ENCODE measurements at regions not wholly inside any gene's neighbourhood (a gene's known extent, or its start where the extent isn't known, plus 50 kb on each side); places are given as distances from the start of the nearest gene placed in this dataset.

- no peak overlapping the region for H3K9ac ChIP-seq (ENCODE audit: low read depth, low read length)
- no peaks in the 10 kb centered on the region for H3K27me3 ChIP-seq (ENCODE audit: control insufficient read depth, insufficient read depth, low read length)
- H3K79me1 ChIP-seq (ENCODE audit: low read depth in 1 of 2, low read length in 2 of 2), result no peaks in the 10 kb centered on the region
- H2BK120ac ChIP-seq (ENCODE audit: low read depth, low read length), result no peak overlapping the region
- ChIA-PET CTCF (interaction anchor here (1.4 kb wide), 1 partner anchor 15 kb away, joined by 4 read pairs; no protein-coding TSS in a partner anchor), POLR2A (ENCODE audit: unreplicated experiment) (no interaction called here)
- no peaks in the 10 kb centered on the region for H3K9me3 ChIP-seq (ENCODE audit: control insufficient read depth, insufficient read depth, low read length)
- no CpG with 5 or more reads among the region's 3 CpGs for WGBS, 2 experiments (ENCODE audit: extremely low coverage in 2 of 2, insufficient read length in 1 of 2)
- no peak overlapping the region for H3K14ac ChIP-seq (replicated peaks; ENCODE audit: low read depth, low read length)
- H3K4me2 ChIP-seq (ENCODE audit: low read depth, low read length), result no peak overlapping the region
- H3K4me1 ChIP-seq (ENCODE audit: control insufficient read depth, insufficient read depth, low read length), result peaks cover 3% of the 10 kb centered on the region
- 0 out of 2 replicates have a peak, but pooled peaks cover 2% of the 10 kb centered on the region for H3K9me1 ChIP-seq (ENCODE audit: insufficient read depth, low read length)
- no peak overlapping the region for H2AK5ac ChIP-seq (ENCODE audit: low read depth, low read length)
- no peak overlapping the region for H2BK20ac ChIP-seq (ENCODE audit: low read depth, low read length)
- dilution Hi-C loops (cut with HindIII; ENCODE audit: low sequenced_read_pairs, unreplicated experiment), result no loop called here
- no peak overlapping the region for H3K4ac ChIP-seq (ENCODE audit: low read depth, low read length)
- no peak overlapping the region for H2BK5ac ChIP-seq (ENCODE audit: low read depth, low read length, poor library complexity, severe bottlenecking)
- no peak overlapping the region for H4K8ac ChIP-seq (ENCODE audit: low read depth in 2 of 2, low read length in 2 of 2)
- H4K20me1 ChIP-seq (ENCODE audit: insufficient read depth, low read length), result no peaks in the 10 kb centered on the region
- no peak overlapping the region for H2AK9ac ChIP-seq (replicated peaks; ENCODE audit: low read depth, low read length, poor library complexity)
- no peak for ATAC-seq (ENCODE audit: low read depth)
- H3K27ac ChIP-seq (ENCODE audit: insufficient read depth, low read length), result no peak overlapping the region
- no peak overlapping the region for H2BK15ac ChIP-seq (ENCODE audit: low read depth, low read length)
- intact Hi-C loops (cut with micrococcal nuclease), result no loop called here
- in situ Hi-C loops (cut with MboI; ENCODE audit: low sequenced_read_pairs), result no loop called here
- no peak overlapping the region for H3K56ac ChIP-seq (ENCODE audit: extremely low read depth, insufficient read depth, low read length)
- no peak for TF ChIP-seq CHD1 (IDR thresholded peaks at IDR 0.05; ENCODE audit: low read depth, low read length)
- TF ChIP-seq CEBPB (IDR thresholded peaks at IDR 0.05; ENCODE audit: low read depth, low read length), result no peak
- TF ChIP-seq FOS (IDR thresholded peaks at IDR 0.05; ENCODE audit: low read depth, low read length), result no peak
- TF ChIP-seq RCOR1 (IDR thresholded peaks at IDR 0.05; ENCODE audit: insufficient replicate concordance, low read length), result no peak
- no peak for TF ChIP-seq MAZ (IDR thresholded peaks at IDR 0.05; ENCODE audit: borderline replicate concordance, low read depth, low read length)
- TF ChIP-seq USF2 (IDR thresholded peaks at IDR 0.05; ENCODE audit: low read depth, low read length), result no peak
- no peak for TF ChIP-seq BHLHE40 (IDR thresholded peaks at IDR 0.05; ENCODE audit: low read depth, low read length)
- TF ChIP-seq MAFK (IDR thresholded peaks at IDR 0.05; ENCODE audit: low read depth, low read length), result no peak
- no peak overlapping the region for H2AFZ ChIP-seq (replicated peaks; ENCODE audit: low read length, poor library complexity)
- H4K91ac ChIP-seq (ENCODE audit: insufficient read depth, low read depth, low read length), result no peak overlapping the region
- no peak overlapping the region for H4K5ac ChIP-seq (ENCODE audit: low read depth, low read length)
- H3K23ac ChIP-seq (ENCODE audit: low read depth, low read length), result no peak overlapping the region
- DNase-seq, result no peak
- no peak overlapping the region for H3K18ac ChIP-seq (ENCODE audit: low read depth, low read length)
- no TSS peak for BruUV-seq (replicated peaks)
- H3K4me3 ChIP-seq (ENCODE audit: insufficient read depth, low read depth, low read length), result no peak overlapping the region
- H3K36me3 ChIP-seq (ENCODE audit: control insufficient read depth, insufficient read depth, low read length), result no peaks in the 10 kb centered on the region
These were observed 54.8 kb upstream of the SGCD start for GRCh38 chr5:156272139-156272538.
